T47D (cell line): ENCODE measurements at regions not wholly inside any gene's neighbourhood (a gene's known extent, or its start where the extent isn't known, plus 50 kb on each side); places are given as distances from the start of the nearest gene placed in this dataset.
A peak's percentile ranks its signal among the peaks of the same experiment; 100 is the strongest.
"Not testable (repeated sequence)": the region's sequence is repeated elsewhere in the genome, so short reads cannot be mapped to it uniquely, and the experiment has no call there.

Experiments
- DNase-seq, 2 experiments: peaks; one replicate each; pipeline versions ENCODE4 v3.0.0 to v3.0.0-alpha.2; 2011 to 2012; ENCODE audit warnings: low read depth in 1 of 2, low spot score in 1 of 2
- JUND ChIP-seq: IDR thresholded peaks from 2 replicates; pipeline ENCODE4 v1.6.1; 2012; ENCODE audit warnings: low read depth
- in situ Hi-C: cut with HindIII; loops from 2 replicates; pipeline ENCODE4 v1.10.0; 2016; ENCODE audit warnings: low sequenced_read_pairs, low pct_unique_long_range_greater_than_20kb

DNA sequence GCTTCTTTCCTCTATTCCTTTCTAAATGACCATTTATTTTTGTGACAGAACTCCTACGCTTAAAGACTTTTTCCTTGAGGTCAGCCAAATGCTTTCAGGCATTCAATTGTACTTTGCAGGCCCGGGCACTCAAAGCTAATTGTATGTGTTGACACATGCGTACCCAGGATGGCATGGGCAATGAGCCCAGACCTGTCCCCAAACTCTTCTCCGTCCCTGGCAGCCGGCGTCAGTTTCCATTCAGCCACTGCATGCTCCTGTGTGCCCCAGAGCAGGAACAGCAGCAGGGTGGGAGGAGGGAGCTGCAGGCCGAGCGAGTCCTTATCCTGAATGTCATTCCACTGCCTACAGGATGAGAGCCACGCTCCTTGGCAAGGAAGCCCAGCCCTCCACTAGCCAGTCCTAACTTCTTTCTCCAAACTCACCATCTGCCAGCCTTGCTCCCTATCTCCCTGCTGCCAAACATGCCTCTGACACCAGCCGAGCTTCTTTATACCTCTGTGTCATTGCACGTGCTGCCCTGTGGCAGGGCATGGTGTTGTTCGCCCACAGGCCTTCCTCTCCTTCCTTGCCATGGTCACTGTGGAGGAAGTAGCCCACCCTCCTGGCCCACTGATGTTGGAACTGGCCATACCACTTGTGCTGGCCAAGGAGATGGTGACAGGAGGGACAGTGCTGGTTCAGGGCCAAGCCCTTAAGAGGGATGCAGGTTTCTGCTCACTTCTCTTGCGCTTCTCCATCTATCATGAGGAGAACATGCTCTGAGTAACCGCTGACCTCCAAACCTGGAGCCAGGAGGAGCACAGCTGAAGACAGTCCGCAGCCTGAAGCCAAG lies 116.9 kb upstream of the FHL2 start:
- in situ Hi-C loops: no loop called here
- peak in 1 of 2 experiments; percentile 89 for DNase-seq
- no peak for TF ChIP-seq JUND

DNA sequence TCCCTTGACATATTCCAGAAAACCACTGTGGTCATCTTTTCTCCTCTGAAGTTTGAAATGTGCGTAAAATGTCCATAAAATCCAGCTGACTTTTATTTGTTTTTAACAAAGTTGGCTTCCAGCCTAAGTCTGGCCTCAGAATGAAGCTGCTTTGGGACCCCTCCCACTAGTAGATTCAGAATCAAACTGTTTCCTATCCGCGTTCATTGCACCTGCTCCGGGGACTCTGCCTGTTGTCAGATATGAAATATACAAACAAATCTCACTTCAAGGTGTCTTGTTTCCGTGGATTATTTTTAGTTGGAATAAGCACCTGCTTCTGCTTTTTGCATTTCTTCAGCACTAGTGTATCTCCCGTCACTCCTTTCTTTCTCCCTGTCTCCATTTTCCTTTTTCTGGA lies 115.7 kb upstream of the FHL2 start:
- in situ Hi-C loops: no loop called here
- no peak for DNase-seq
- no peak for TF ChIP-seq JUND

DNA sequence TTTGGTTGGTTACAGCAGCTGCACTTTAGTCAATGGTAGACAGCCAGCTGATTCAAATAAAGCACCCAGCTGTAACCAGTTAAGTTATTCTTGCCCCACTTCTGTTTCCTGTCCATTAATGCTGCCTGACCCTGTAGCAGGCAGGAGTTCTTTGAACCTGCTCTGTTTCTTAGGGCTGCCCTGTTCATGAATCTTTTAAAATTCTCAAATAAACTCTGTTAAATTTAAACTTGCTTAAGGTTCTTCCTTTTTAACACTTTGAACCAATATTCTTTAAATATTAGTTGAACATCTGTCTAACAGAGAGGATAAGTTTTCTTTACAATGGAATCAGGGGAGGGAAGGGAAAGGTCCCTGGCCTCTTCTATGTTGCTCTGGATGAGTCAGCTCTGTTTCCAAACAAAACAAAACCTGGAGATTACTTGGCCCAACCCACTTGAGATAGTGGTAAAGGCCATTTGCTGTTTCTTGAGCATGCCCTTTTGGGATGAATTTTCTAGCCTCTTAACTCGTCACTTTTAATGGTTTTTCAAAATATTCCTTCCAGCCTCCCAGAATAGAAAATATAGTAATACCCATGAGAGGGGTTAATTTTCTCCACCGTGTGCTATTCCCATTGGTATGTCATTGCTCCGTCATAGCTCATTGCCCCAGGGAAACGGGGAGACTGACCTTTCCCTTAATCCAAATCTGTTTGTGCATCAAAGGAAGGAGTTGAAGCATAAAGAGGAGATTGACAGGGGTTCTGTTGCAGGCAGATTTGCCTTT lies 112.1 kb upstream of the FHL2 start:
- in situ Hi-C loops: no loop called here
- no peak for TF ChIP-seq JUND
- DNase-seq: no peak

DNA sequence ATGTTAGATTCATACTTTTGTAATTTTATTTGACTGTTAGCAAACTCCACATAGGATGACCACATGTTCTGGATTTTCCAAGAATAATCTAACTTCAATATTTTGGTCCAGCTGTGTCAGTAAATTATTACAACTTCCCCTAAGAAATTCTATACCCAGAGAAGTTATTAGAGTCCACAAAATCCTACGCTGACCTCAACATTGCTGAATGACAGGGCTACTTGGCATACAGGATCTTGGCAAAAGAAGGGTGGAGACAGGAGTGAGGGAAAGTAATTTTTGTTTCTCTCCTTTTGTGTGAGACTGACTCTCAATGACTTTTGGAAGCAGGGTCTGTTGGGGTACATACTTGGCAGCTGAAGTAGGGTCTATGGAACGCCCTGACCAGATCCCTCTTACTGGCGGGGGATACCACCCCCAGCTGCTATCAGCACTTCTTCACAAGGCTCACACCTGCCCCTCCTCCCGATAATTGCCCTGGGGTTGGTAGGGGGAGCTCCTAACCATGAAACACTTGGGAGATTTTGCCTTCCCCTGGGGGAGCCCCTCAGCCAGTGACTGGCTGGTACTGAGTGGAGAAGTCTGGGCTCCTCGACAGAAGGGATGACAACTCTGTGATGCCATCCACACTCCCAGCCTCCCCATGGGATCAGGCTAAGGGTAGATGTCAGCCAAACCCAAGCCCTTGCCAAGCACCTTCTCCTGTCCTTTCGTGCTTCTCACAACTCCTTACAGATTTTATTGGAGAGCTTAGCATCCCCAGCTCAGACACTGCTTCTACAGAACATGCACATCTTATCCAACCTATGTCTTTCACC lies 110.6 kb upstream of the FHL2 start:
- in situ Hi-C loops: no loop called here
- no peak for DNase-seq
- no peak for TF ChIP-seq JUND

DNA sequence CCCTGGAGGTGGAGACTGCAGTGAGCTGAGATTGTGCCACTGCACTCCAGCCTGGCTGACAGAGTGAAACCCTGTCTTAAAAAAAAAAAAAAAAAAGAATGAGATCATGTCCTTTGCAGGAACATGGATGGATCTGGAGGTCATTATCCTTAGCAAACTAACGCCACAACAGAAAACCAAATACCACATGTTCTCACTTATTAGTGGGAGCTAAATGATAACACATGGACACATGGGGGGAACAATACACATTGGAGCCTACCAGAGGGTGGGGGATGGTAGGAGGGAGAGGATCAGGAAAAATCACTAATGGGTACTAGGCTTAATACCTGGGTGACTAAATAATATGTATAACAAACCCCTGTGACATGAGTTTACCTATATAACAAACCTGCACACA lies 108.0 kb upstream of the FHL2 start:
- DNase-seq, in situ Hi-C loops: not testable (repeated sequence)

DNA sequence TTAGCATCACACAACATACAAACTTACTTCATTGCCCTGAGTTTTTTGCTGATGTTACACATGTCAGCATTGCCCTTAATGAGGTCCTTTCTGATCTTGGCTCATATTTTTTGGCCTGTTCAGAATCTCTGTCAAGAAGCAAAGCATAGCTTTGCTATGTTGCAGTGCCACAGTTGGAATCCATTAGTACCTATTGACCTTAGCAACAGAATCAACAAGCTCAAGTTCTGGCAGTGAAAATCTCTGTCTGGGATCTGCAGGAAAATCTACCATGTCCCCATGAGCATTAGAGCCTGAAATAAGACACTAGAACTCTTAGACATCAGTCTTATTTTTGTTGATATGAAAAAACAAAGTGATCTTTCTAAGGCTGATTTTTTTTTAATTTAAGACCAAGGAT lies 105.6 kb upstream of the FHL2 start:
- no peak for DNase-seq
- in situ Hi-C loops: no loop called here
- no peak for TF ChIP-seq JUND

DNA sequence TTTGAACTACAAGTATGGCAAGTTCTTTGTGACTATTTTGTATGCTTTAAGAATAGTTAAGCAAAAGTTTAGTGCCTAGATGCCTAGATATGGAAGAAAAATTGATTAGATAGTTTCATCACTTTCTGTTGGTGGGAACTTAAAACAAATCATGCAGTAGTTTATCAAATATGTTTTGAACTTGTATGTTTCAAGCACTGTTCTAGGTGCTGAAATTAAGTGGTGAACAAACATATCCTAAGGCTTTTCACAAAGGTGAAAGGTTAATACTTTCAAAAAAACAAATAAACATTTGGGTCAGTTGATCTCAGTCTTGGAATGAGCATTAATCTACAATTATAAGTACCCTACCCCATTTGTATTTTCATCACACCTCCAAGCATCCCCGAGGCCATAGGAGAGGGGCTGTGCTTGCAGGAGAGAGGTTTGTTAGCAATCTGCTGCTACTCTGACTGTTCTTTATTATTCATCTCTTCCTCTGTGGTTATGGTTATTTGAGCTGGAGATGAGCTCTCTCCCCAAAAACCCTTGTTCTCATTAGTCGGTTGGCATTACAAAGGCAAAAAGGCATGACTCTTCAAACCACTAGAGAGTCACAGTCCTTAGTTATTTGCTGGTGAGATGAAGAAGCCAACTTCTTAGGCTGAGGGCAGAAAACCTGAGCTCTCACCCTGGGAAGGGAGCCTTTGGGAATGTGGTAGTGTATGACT lies 103.9 kb upstream of the FHL2 start:
- no peak for TF ChIP-seq JUND
- in situ Hi-C loops: no loop called here
- no peak for DNase-seq

DNA sequence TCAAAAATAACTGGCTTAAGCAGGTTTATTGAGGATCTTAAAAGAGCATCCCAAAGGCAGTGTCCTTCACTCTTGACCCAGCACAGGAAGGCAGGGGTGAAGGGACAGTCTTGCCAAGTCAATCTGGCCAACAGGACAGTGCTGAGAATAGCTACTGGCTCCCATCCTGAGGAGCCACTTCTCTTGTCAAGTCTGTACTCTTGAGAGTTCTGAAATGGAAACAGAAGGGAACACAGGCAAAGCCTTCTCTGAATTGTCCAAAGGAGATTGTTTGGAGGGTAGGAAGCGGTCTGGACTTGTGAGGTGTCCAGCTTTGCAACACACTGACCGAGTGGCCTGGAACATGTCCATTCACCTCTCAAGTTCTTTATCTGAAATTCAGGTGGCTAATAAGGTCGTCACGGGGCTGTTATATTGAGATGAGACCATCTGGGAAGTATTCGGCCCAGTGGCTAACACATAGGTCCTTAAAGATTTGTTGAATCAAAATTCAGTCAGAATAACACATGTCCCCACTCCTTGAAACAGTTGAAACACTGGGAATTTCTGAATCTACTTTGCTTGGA lies 99.5 kb upstream of the FHL2 start:
- in situ Hi-C loops: no loop called here
- no peak for TF ChIP-seq JUND
- no peak for DNase-seq

DNA sequence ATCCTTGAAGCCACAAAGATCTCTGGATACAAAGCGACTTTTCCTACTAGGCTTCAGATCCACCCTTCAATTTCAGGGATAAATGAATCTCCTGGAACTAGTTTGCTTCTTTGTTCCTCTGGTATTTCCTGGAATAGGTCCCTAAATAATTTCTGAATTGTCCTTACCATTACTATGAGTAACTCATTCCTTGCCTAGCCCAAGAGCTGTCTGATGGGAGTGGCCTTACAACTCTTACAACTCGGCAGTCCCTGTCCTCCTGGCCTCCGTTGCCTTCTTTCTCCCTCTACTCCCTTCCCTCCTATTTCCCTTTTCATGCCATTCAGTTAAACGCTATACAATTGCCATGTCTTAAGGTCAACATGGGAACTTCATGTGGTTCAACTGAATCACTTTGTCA lies 98.2 kb upstream of the FHL2 start:
- TF ChIP-seq JUND: no peak
- in situ Hi-C loops: no loop called here
- DNase-seq: no peak

DNA sequence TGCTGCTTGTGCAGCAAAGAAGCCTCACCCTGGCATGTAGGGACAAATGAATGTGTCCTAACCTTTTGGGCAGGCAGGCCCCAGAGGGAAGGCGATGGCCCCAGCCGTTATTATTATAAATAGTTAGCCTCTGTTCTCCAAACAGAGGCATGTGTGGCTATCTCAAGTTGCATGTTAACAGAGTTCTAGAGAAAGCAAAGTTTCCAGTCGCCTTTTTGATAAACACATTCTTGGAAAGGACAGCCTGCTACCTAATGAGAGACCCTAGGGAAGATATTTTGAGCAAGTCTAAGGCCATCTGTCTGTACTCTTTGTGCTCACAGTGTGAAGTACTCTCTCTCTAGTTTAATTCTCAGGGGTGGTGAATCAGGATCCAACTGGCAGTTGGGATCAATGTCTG lies 97.4 kb upstream of the FHL2 start:
- TF ChIP-seq JUND: no peak
- DNase-seq: no peak
- in situ Hi-C loops: no loop called here

DNA sequence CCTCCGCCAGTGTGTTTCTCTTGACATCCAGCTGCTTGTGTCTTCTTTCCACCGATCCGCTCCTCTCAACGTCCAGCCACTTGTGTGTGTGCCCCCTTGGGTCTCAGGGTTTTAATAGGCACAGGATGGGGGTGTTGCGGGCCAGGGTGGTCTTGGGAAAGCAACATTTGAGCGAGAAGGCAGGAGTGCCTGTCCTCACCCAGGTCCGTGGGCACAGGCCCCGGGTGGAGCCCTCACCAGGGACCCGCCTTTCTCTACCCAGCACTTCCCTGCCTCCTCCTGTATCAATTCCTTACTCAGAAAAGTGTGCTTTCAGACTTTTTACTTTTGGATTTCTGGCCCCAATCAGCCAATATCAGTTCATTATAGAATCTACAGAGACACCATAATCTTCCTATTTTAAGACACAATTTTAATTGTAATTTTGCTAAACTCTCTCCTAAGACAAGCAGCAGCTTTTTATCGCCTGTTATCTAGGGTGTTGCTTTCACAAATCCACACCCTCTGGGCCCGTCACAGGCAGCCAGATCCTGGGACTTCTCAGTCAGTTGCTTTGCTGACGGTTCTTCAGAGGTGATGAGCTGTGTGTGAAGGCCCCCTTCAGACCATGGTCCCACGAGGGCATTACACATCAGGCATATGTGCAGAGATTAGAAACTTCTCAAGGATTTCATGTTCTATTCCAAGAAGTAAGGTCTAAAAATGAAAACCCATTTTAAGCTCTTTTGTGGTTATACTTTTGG lies 96.0 kb upstream of the FHL2 start:
- DNase-seq: no peak
- TF ChIP-seq JUND: no peak
- in situ Hi-C loops: no loop called here

DNA sequence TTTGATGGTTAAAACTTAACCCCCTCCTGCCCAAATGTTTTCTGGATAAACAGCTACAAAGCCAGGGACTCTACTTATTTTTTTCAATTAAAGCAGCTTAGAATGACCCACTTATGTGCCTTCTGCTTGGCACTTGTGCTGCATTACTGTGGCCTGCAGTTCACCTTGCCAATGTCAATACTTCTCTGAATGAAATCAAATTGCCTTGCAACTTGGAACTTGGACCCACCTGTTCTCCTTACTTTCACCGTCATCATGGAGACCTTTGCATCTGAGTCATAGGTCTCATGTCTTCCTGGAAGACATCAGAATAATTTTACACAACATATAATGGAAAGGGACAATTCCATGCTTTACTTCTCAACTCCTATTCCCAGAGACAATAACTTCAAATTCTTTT lies 92.1 kb upstream of the FHL2 start:
- in situ Hi-C loops: no loop called here
- DNase-seq: no peak
- no peak for TF ChIP-seq JUND
